ENCODE measurements at regions not wholly inside any gene's neighbourhood (a gene's known extent, or its start where the extent isn't known, plus 50 kb on each side); places are given as distances from the start of the nearest gene placed in this dataset.

- no peak overlapping the region for H3K9ac ChIP-seq (ENCODE audit: low read length)
- H3K27me3 ChIP-seq (ENCODE audit: control insufficient read depth, insufficient read depth, low read length): no peaks in the 10 kb centered on the region
- H3K4me1 ChIP-seq (ENCODE audit: control insufficient read depth, insufficient read depth, low read length): no peaks in the 10 kb centered on the region
- H3K4me3 ChIP-seq (ENCODE audit: low read length): no peak overlapping the region
- H3K27ac ChIP-seq (ENCODE audit: low read depth, low read length): no peak overlapping the region
- no peaks in the 10 kb centered on the region for H3K36me3 ChIP-seq (ENCODE audit: control insufficient read depth, insufficient read depth, low read length)
These were observed 107.0 kb downstream of the SHANK2 start for GRCh38 chr11:71145368-71145767.

GRCh38 chr11:71144736-71145135 is 107.6 kb downstream of the SHANK2 start:
- Histone ChIP-seq H3K4me3 (ENCODE audit: low read length) (no peak overlapping the region), H3K9ac (ENCODE audit: low read length) (no peak overlapping the region), H3K4me1 (ENCODE audit: control insufficient read depth, insufficient read depth, low read length) (no peaks in the 10 kb centered on the region), H3K27me3 (ENCODE audit: control insufficient read depth, insufficient read depth, low read length) (no peaks in the 10 kb centered on the region), H3K36me3 (ENCODE audit: control insufficient read depth, insufficient read depth, low read length) (no peaks in the 10 kb centered on the region), H3K27ac (ENCODE audit: low read depth, low read length) (no peak overlapping the region)

GRCh38 chr11:71144010-71144409 is 108.4 kb downstream of the SHANK2 start:
- H3K9ac ChIP-seq (ENCODE audit: low read length): no peak overlapping the region
- no peaks in the 10 kb centered on the region for H3K4me1 ChIP-seq (ENCODE audit: control insufficient read depth, insufficient read depth, low read length)
- H3K4me3 ChIP-seq (ENCODE audit: low read length): no peak overlapping the region
- H3K27ac ChIP-seq (ENCODE audit: low read depth, low read length): no peak overlapping the region
- H3K36me3 ChIP-seq (ENCODE audit: control insufficient read depth, insufficient read depth, low read length): no peaks in the 10 kb centered on the region
- H3K27me3 ChIP-seq (ENCODE audit: control insufficient read depth, insufficient read depth, low read length): no peaks in the 10 kb centered on the region

GRCh38 chr11:71140206-71140919 is 112.0 kb downstream of the SHANK2 start:
- Histone ChIP-seq H3K9ac (ENCODE audit: low read length) (no peak overlapping the region), H3K4me1 (ENCODE audit: control insufficient read depth, insufficient read depth, low read length) (no peaks in the 10 kb centered on the region), H3K27ac (ENCODE audit: low read depth, low read length) (no peak overlapping the region), H3K27me3 (ENCODE audit: control insufficient read depth, insufficient read depth, low read length) (no peaks in the 10 kb centered on the region), H3K4me3 (ENCODE audit: low read length) (no peak overlapping the region), H3K36me3 (ENCODE audit: control insufficient read depth, insufficient read depth, low read length) (no peaks in the 10 kb centered on the region)

GRCh38 chr11:71139516-71140205 is 112.7 kb downstream of the SHANK2 start:
- Histone ChIP-seq H3K4me1 (ENCODE audit: control insufficient read depth, insufficient read depth, low read length) (no peaks in the 10 kb centered on the region), H3K36me3 (ENCODE audit: control insufficient read depth, insufficient read depth, low read length) (no peaks in the 10 kb centered on the region), H3K9ac (ENCODE audit: low read length) (no peak overlapping the region), H3K27ac (ENCODE audit: low read depth, low read length) (no peak overlapping the region), H3K4me3 (ENCODE audit: low read length) (no peak overlapping the region), H3K27me3 (ENCODE audit: control insufficient read depth, insufficient read depth, low read length) (no peaks in the 10 kb centered on the region)

- no peaks in the 10 kb centered on the region for H3K27me3 ChIP-seq (ENCODE audit: control insufficient read depth, insufficient read depth, low read length)
- no peak overlapping the region for H3K4me3 ChIP-seq (ENCODE audit: low read length)
- no peaks in the 10 kb centered on the region for H3K4me1 ChIP-seq (ENCODE audit: control insufficient read depth, insufficient read depth, low read length)
- no peak overlapping the region for H3K9ac ChIP-seq (ENCODE audit: low read length)
- no peak overlapping the region for H3K27ac ChIP-seq (ENCODE audit: low read depth, low read length)
- no peaks in the 10 kb centered on the region for H3K36me3 ChIP-seq (ENCODE audit: control insufficient read depth, insufficient read depth, low read length)
These were observed 113.5 kb downstream of the SHANK2 start for GRCh38 chr11:71138737-71139425.

- no peaks in the 10 kb centered on the region for H3K27me3 ChIP-seq (ENCODE audit: control insufficient read depth, insufficient read depth, low read length)
- H3K27ac ChIP-seq (ENCODE audit: low read depth, low read length): no peak overlapping the region
- H3K36me3 ChIP-seq (ENCODE audit: control insufficient read depth, insufficient read depth, low read length): no peaks in the 10 kb centered on the region
- H3K4me3 ChIP-seq (ENCODE audit: low read length): no peak overlapping the region
- no peak overlapping the region for H3K9ac ChIP-seq (ENCODE audit: low read length)
- no peaks in the 10 kb centered on the region for H3K4me1 ChIP-seq (ENCODE audit: control insufficient read depth, insufficient read depth, low read length)
These were observed 115.0 kb downstream of the SHANK2 start for GRCh38 chr11:71137376-71137775.

GRCh38 chr11:71136095-71136845 is 116.1 kb downstream of the SHANK2 start:
- H3K4me3 ChIP-seq (ENCODE audit: low read length): no peak overlapping the region
- H3K9ac ChIP-seq (ENCODE audit: low read length): no peak overlapping the region
- no peaks in the 10 kb centered on the region for H3K36me3 ChIP-seq (ENCODE audit: control insufficient read depth, insufficient read depth, low read length)
- H3K4me1 ChIP-seq (ENCODE audit: control insufficient read depth, insufficient read depth, low read length): no peaks in the 10 kb centered on the region
- no peak overlapping the region for H3K27ac ChIP-seq (ENCODE audit: low read depth, low read length)
- no peaks in the 10 kb centered on the region for H3K27me3 ChIP-seq (ENCODE audit: control insufficient read depth, insufficient read depth, low read length)

- Histone ChIP-seq H3K9ac (ENCODE audit: low read length) (no peak overlapping the region), H3K36me3 (ENCODE audit: control insufficient read depth, insufficient read depth, low read length) (no peaks in the 10 kb centered on the region), H3K4me3 (ENCODE audit: low read length) (no peak overlapping the region), H3K27ac (ENCODE audit: low read depth, low read length) (no peak overlapping the region), H3K4me1 (ENCODE audit: control insufficient read depth, insufficient read depth, low read length) (no peaks in the 10 kb centered on the region), H3K27me3 (ENCODE audit: control insufficient read depth, insufficient read depth, low read length) (no peaks in the 10 kb centered on the region)
These were observed 117.3 kb downstream of the SHANK2 start for GRCh38 chr11:71135112-71135511.

- Histone ChIP-seq H3K4me1 (ENCODE audit: control insufficient read depth, insufficient read depth, low read length) (no peaks in the 10 kb centered on the region), H3K4me3 (ENCODE audit: low read length) (no peak overlapping the region), H3K27ac (ENCODE audit: low read depth, low read length) (no peak overlapping the region), H3K27me3 (ENCODE audit: control insufficient read depth, insufficient read depth, low read length) (no peaks in the 10 kb centered on the region), H3K9ac (ENCODE audit: low read length) (no peak overlapping the region), H3K36me3 (ENCODE audit: control insufficient read depth, insufficient read depth, low read length) (no peaks in the 10 kb centered on the region)
These were observed 118.4 kb downstream of the SHANK2 start for GRCh38 chr11:71133946-71134345.

- Histone ChIP-seq H3K4me3 (ENCODE audit: low read length) (no peak overlapping the region), H3K27me3 (ENCODE audit: control insufficient read depth, insufficient read depth, low read length) (no peaks in the 10 kb centered on the region), H3K9ac (ENCODE audit: low read length) (no peak overlapping the region), H3K36me3 (ENCODE audit: control insufficient read depth, insufficient read depth, low read length) (no peaks in the 10 kb centered on the region), H3K4me1 (ENCODE audit: control insufficient read depth, insufficient read depth, low read length) (no peaks in the 10 kb centered on the region), H3K27ac (ENCODE audit: low read depth, low read length) (no peak overlapping the region)
These were observed 120.5 kb downstream of the SHANK2 start for GRCh38 chr11:71131861-71132260.

- no peaks in the 10 kb centered on the region for H3K36me3 ChIP-seq (ENCODE audit: control insufficient read depth, insufficient read depth, low read length)
- H3K4me1 ChIP-seq (ENCODE audit: control insufficient read depth, insufficient read depth, low read length): no peaks in the 10 kb centered on the region
- H3K9ac ChIP-seq (ENCODE audit: low read length): no peak overlapping the region
- no peak overlapping the region for H3K27ac ChIP-seq (ENCODE audit: low read depth, low read length)
- H3K4me3 ChIP-seq (ENCODE audit: low read length): no peak overlapping the region
- no peaks in the 10 kb centered on the region for H3K27me3 ChIP-seq (ENCODE audit: control insufficient read depth, insufficient read depth, low read length)
These were observed 122.3 kb downstream of the SHANK2 start for GRCh38 chr11:71130106-71130505.

Measured in rectal smooth muscle tissue (tissue), 1 donor.